HepG2 (cell line): ENCODE measurements at regions not wholly inside any gene's neighbourhood (a gene's known extent, or its start where the extent isn't known, plus 50 kb on each side); places are given as distances from the start of the nearest gene placed in this dataset.

Source experiments
- BCL6 ChIP-seq: IDR thresholded peaks from 2 replicates; pipeline ENCODE4 v1.6.1; 2016; ENCODE audit warnings: missing genetic modification reagents, missing compliant biosample characterization
- ISX ChIP-seq: sonication (generic); formaldehyde crosslinking; conservative IDR thresholded peaks from 2 replicates; pipeline ENCODE4 v1.5.0; 2020; ENCODE audit warnings: missing genetic modification reagents
- NAIF1 ChIP-seq: sonication (generic); formaldehyde crosslinking; IDR thresholded peaks from 2 replicates; pipeline ENCODE4 v1.5.0; 2020; ENCODE audit warnings: mild to moderate bottlenecking, missing genetic modification reagents, borderline replicate concordance
- PHF8 ChIP-seq: sonication (generic); formaldehyde crosslinking; IDR thresholded peaks from 2 replicates; pipeline ENCODE4 v1.5.0; 2020; ENCODE audit warnings: missing genetic modification reagents
- SKIL ChIP-seq: sonication (generic); formaldehyde crosslinking; IDR thresholded peaks from 2 replicates; pipeline ENCODE4 v1.8.0; 2022; ENCODE audit warnings: missing genetic modification reagents, mild to moderate bottlenecking, moderate library complexity, borderline replicate concordance
- SOX6 ChIP-seq, 2 experiments: fragments of 450-650 bp in 1 of 2; sonication (generic) in 1 of 2; formaldehyde crosslinking in 1 of 2; IDR thresholded peaks; 2 replicates each; pipeline versions ENCODE4 v1.4.0 to v1.6.1; 2017 to 2020; ENCODE audit warnings: antibody characterized with exemption in 1 of 2, mild to moderate bottlenecking in 1 of 2, missing genetic modification reagents in 1 of 2
- TBX2 ChIP-seq: sonication (generic); formaldehyde crosslinking; IDR thresholded peaks from 2 replicates; pipeline ENCODE4 v1.5.0; 2020; ENCODE audit warnings: missing genetic modification reagents, mild to moderate bottlenecking, borderline replicate concordance
- TCF12 ChIP-seq, 2 experiments: fragments of 450-650 bp in 1 of 2; sonication (generic) in 1 of 2; formaldehyde crosslinking in 1 of 2; IDR thresholded peaks; 2 replicates each; pipeline versions ENCODE4 v1.6.1 to v1.8.0; 2017 to 2022; ENCODE audit warnings: antibody characterized with exemption in 1 of 2, mild to moderate bottlenecking in 1 of 2, missing genetic modification reagents in 1 of 2, moderate library complexity in 1 of 2
- ZBTB7A ChIP-seq: sonication (generic); formaldehyde crosslinking; IDR thresholded peaks from 2 replicates; pipeline ENCODE4 v1.8.0; 2022; ENCODE audit warnings: mild to moderate bottlenecking, missing genetic modification reagents
- TF ChIP-seq, protein P1 (sequence below): sonication (generic); formaldehyde crosslinking; IDR thresholded peaks from 2 replicates; pipeline ENCODE4 v1.5.0; 2020; ENCODE audit warnings: mild to moderate bottlenecking, missing genetic modification reagents, moderate library complexity

- TF ChIP-seq BCL6 (CRISPR knock-in tag) (no peak), ISX (CRISPR knock-in tag) (no peak), SKIL (no peak), PHF8 (CRISPR knock-in tag) (no peak), TCF12 (IDR thresholded peaks at IDR 0.05) (no peak), TCF12 (CRISPR knock-in tag; IDR thresholded peaks at IDR 0.05) (no peak), TBX2 (no peak), NAIF1 (CRISPR knock-in tag) (no peak), SOX6 (IDR thresholded peaks at IDR 0.05) (no peak), SOX6 (CRISPR knock-in tag; IDR thresholded peaks at IDR 0.05) (no peak), ZBTB7A (no peak)
- TF ChIP-seq, protein P1, sequence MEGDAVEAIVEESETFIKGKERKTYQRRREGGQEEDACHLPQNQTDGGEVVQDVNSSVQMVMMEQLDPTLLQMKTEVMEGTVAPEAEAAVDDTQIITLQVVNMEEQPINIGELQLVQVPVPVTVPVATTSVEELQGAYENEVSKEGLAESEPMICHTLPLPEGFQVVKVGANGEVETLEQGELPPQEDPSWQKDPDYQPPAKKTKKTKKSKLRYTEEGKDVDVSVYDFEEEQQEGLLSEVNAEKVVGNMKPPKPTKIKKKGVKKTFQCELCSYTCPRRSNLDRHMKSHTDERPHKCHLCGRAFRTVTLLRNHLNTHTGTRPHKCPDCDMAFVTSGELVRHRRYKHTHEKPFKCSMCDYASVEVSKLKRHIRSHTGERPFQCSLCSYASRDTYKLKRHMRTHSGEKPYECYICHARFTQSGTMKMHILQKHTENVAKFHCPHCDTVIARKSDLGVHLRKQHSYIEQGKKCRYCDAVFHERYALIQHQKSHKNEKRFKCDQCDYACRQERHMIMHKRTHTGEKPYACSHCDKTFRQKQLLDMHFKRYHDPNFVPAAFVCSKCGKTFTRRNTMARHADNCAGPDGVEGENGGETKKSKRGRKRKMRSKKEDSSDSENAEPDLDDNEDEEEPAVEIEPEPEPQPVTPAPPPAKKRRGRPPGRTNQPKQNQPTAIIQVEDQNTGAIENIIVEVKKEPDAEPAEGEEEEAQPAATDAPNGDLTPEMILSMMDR (CRISPR knock-in tag), result no peak
Measured at GRCh38 chr9:36484124-36484523, 84.1 kb upstream of the RNF38 start.
